HCT116 (cell line): ENCODE measurements at regions not wholly inside any gene's neighbourhood (a gene's known extent, or its start where the extent isn't known, plus 50 kb on each side); places are given as distances from the start of the nearest gene placed in this dataset.

ENCODE experiments used
- ATAC-seq: fragments of 200-7000 bp; cut with Tn5 transposase; 2 replicates; pipeline ENCODE4 v1.9.1; 2020; ENCODE audit warnings: mild to moderate bottlenecking, moderate library complexity
- BruUV-seq: library from RNA; stranded (reverse); fragments of 400-500 nt; replicated peaks from 2 replicates; lab custom pipeline; 2021; lab: Mats Ljungman, UMichigan
- CTCF ChIA-PET: fragments of 300-600 bp; sonication (Branson Sonifier 250); formaldehyde crosslinking; loops from one replicate; lab custom pipeline; 2021; ENCODE audit warnings: antibody characterized with exemption; lab: Charles Lee
- POLR2A ChIA-PET: fragments of 300-600, 350-600 bp; sonication (Branson Sonifier 250); formaldehyde crosslinking; loops from one replicate; lab custom pipeline; 2021; ENCODE audit warnings: antibody characterized with exemption; lab: Charles Lee
- RAD21 ChIA-PET, 2 experiments: fragments of 300-600 bp; sonication (Branson Sonifier 250); formaldehyde crosslinking; loops; one replicate each; lab custom pipeline; 2023; ENCODE audit warnings: low total read pairs in 2 of 2; ENCODE audit not compliant: uncharacterized antibody in 2 of 2, unreplicated experiment in 2 of 2, low non-redundant PET in 1 of 2; lab: Charles Lee
- DNase-seq: peaks from one replicate; pipeline ENCODE4 v3.0.0-alpha.2; 2010; ENCODE audit warnings: low read depth, low spot score
- H2AFZ ChIP-seq: fragments of 200-600 bp; shearing (Covaris generic), sonication (generic); 2 replicates; pipeline ENCODE4 v1.6.1; 2017; ENCODE audit warnings: low read depth, mixed run types, mixed read lengths, antibody characterized with exemption, low read length; ENCODE audit not compliant: poor library complexity, severe bottlenecking
- H3K27ac ChIP-seq: 2 replicates; pipeline ENCODE4 v1.5.1; 2012; ENCODE audit warnings: low read depth, low read length
- H3K27me3 ChIP-seq: fragments of 200-600 bp; sonication (generic); 2 replicates; pipeline ENCODE4 v1.6.1; 2016; ENCODE audit warnings: mixed run types, low read length, mixed read lengths; ENCODE audit not compliant: insufficient read depth
- H3K36me3 ChIP-seq, 2 experiments: fragments of 200-500 bp in 1 of 2; fragments of 200-600 bp in 1 of 2; sonication (Bioruptor generic) in 1 of 2; sonication (generic) in 1 of 2; 2 replicates each; pipeline versions ENCODE4 v1.5.1 to v1.6.1; 2014 to 2016; ENCODE audit warnings: low read length in 2 of 2, inconsistent platforms in 1 of 2, mixed read lengths in 1 of 2, mixed run types in 1 of 2; ENCODE audit not compliant: insufficient read depth in 2 of 2, control insufficient read depth in 1 of 2
- H3K4me1 ChIP-seq, 2 experiments: fragments of 200-600 bp in 1 of 2; sonication (generic) in 1 of 2; 2 replicates each; pipeline versions ENCODE4 v1.5.1 to v1.6.1; 2012 to 2017; ENCODE audit warnings: low read length in 2 of 2, inconsistent platforms in 1 of 2, mild to moderate bottlenecking in 1 of 2, mixed read lengths in 1 of 2, mixed run types in 1 of 2, moderate library complexity in 1 of 2; ENCODE audit not compliant: insufficient read depth in 2 of 2, control insufficient read depth in 1 of 2
- H3K4me2 ChIP-seq: fragments of 200-600 bp; sonication (generic); 2 replicates; pipeline ENCODE4 v1.6.1; 2017; ENCODE audit warnings: mixed run types, low read length, mixed read lengths
- H3K4me3 ChIP-seq, 2 experiments: fragments of 200-600 bp in 1 of 2; sonication (generic) in 1 of 2; replicated peaks in 1 of 2; 2 replicates each; pipeline ENCODE4 v1.5.1; 2011 to 2016; ENCODE audit warnings: low read length in 2 of 2, control low read depth in 1 of 2, low read depth in 1 of 2, mild to moderate bottlenecking in 1 of 2, mixed read lengths in 1 of 2, mixed run types in 1 of 2
- H3K79me2 ChIP-seq: fragments of 200-600 bp; sonication (generic); 2 replicates; pipeline ENCODE4 v1.6.1; 2017; ENCODE audit warnings: mild to moderate bottlenecking, mixed run types, low read length, moderate library complexity, mixed read lengths; ENCODE audit not compliant: insufficient read depth
- H3K9ac ChIP-seq: fragments of 200-600 bp; sonication (generic); 2 replicates; pipeline ENCODE4 v1.6.1; 2016; ENCODE audit warnings: low read length, mixed read lengths
- H3K9me2 ChIP-seq: fragments of 200-600 bp; sonication (generic), shearing (Covaris generic); 2 replicates; pipeline ENCODE4 v1.6.1; 2017; ENCODE audit warnings: mixed run types, mild to moderate bottlenecking, moderate library complexity; ENCODE audit not compliant: insufficient read depth
- H3K9me3 ChIP-seq, 2 experiments: fragments of 200-500 bp in 1 of 2; fragments of 200-600 bp in 1 of 2; sonication (Bioruptor generic) in 1 of 2; sonication (generic) in 1 of 2; 2 replicates each; pipeline ENCODE4 v1.6.1; 2014 to 2017; ENCODE audit warnings: low read length in 2 of 2, mixed read lengths in 2 of 2, inconsistent platforms in 1 of 2, low read depth in 1 of 2, mild to moderate bottlenecking in 1 of 2, mixed run types in 1 of 2, moderate library complexity in 1 of 2; ENCODE audit not compliant: control insufficient read depth in 1 of 2, insufficient read depth in 1 of 2
- H4K20me1 ChIP-seq: fragments of 200-600 bp; sonication (generic), shearing (Covaris generic); 2 replicates; pipeline ENCODE4 v1.6.1; 2017; ENCODE audit warnings: mixed run types, mild to moderate bottlenecking, moderate library complexity; ENCODE audit not compliant: insufficient read depth
- EZH2phosphoT487 ChIP-seq: fragments of 200-600 bp; IDR thresholded peaks from 2 replicates; pipeline ENCODE4 v1.6.1; 2018; ENCODE audit warnings: antibody characterized with exemption, borderline replicate concordance
- JUND ChIP-seq: IDR thresholded peaks from 2 replicates; pipeline ENCODE4 v1.6.1; 2012
- RAD21 ChIP-seq: IDR thresholded peaks from 2 replicates; pipeline ENCODE4 v1.6.1; 2012; ENCODE audit warnings: low read depth, mild to moderate bottlenecking
- REST ChIP-seq: IDR thresholded peaks from 2 replicates; pipeline ENCODE4 v1.6.1; 2012; ENCODE audit warnings: low read depth
- SIN3A ChIP-seq: IDR thresholded peaks from 2 replicates; pipeline ENCODE4 v1.6.1; 2012; ENCODE audit warnings: low read depth
- SP1 ChIP-seq: IDR thresholded peaks from 2 replicates; pipeline ENCODE4 v1.6.1; 2012; ENCODE audit warnings: low read depth
- intact Hi-C: fragments of 100-400 bp; cut with micrococcal nuclease; formaldehyde crosslinking; loops from 2 replicates; pipeline ENCODE4 v1.10.0; 2022

GRCh38 chr4:57689693-57690205 is 579.6 kb upstream of the IGFBP7 start (continued):
- TF ChIP-seq REST (no peak), EZH2phosphoT487 (no peak), RAD21 (no peak)

DNA sequence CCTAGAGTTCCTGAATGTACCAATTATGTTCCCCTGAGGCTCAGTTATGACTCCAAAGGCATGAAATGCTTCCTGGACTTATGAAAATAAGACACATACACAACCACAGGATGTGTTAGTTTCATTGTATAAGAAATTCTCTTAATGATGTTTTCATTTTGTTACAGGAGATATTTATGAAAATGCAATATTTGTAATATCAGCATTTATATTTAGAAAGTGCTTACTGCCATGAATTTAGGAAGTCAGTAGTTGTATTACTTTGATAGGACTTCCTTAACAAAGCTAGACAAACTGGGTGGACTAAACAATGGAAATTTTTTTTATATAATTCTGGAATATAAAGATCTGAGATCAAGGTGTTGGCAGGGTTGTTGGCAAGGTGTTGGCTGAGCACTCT is 572.1 kb upstream of the IGFBP7 start:
- ChIA-PET CTCF (no interaction called here), POLR2A (no interaction called here), RAD21 (no interaction called here)
- no peak overlapping the region for H3K27ac ChIP-seq
- H2AFZ ChIP-seq: no peak overlapping the region
- BruUV-seq: no TSS peak
- intact Hi-C loops: no loop called here
- H3K4me1 ChIP-seq: no peaks in the 10 kb centered on the region
- H3K4me3 ChIP-seq: no peak overlapping the region
- H3K9me2 ChIP-seq: no peaks in the 10 kb centered on the region
- H4K20me1 ChIP-seq: no peaks in the 10 kb centered on the region
- H3K79me2 ChIP-seq: no peaks in the 10 kb centered on the region
- H3K9me3 ChIP-seq: peaks cover 3 to 9% of the 10 kb centered on the region in 2 experiments; a peak in 2 of 4 replicates
- H3K9ac ChIP-seq: no peak overlapping the region
- no peak for TF ChIP-seq JUND
- TF ChIP-seq SP1: no peak
- TF ChIP-seq SIN3A: no peak
- H3K36me3 ChIP-seq: no peaks in the 10 kb centered on the region
- DNase-seq (no peak), ATAC-seq (no peak)
- no peaks in the 10 kb centered on the region for H3K27me3 ChIP-seq
- H3K4me2 ChIP-seq: no peak overlapping the region
